ENCODE measurements at regions not wholly inside any gene's neighbourhood (a gene's known extent, or its start where the extent isn't known, plus 50 kb on each side); places are given as distances from the start of the nearest gene placed in this dataset.

GRCh38 chr3:175932586-175932985 is 1073.5 kb downstream of the NAALADL2 start:
- no peak for TF ChIP-seq EZH2 (IDR thresholded peaks at IDR 0.05; ENCODE audit: low read depth)
- TF ChIP-seq, protein P1, sequence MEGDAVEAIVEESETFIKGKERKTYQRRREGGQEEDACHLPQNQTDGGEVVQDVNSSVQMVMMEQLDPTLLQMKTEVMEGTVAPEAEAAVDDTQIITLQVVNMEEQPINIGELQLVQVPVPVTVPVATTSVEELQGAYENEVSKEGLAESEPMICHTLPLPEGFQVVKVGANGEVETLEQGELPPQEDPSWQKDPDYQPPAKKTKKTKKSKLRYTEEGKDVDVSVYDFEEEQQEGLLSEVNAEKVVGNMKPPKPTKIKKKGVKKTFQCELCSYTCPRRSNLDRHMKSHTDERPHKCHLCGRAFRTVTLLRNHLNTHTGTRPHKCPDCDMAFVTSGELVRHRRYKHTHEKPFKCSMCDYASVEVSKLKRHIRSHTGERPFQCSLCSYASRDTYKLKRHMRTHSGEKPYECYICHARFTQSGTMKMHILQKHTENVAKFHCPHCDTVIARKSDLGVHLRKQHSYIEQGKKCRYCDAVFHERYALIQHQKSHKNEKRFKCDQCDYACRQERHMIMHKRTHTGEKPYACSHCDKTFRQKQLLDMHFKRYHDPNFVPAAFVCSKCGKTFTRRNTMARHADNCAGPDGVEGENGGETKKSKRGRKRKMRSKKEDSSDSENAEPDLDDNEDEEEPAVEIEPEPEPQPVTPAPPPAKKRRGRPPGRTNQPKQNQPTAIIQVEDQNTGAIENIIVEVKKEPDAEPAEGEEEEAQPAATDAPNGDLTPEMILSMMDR (conservative IDR thresholded peaks at IDR 0.05) = no peak

All from PC-9 (cell line).